Stimulated activated CD4-positive, alpha-beta T cell treated with anti-CD3 and anti-CD28 coated beads, Interleukin-1b, Interleukin-23, amount 100 ng/mL, for 24 hours (primary cell): ENCODE measurements at regions not wholly inside any gene's neighbourhood (a gene's known extent, or its start where the extent isn't known, plus 50 kb on each side); places are given as distances from the start of the nearest gene placed in this dataset.

Experiments
- DNase-seq, 4 experiments: peaks; one replicate each; pipeline ENCODE4 v3.0.0-alpha.2; 2020; ENCODE audit warnings: low read depth in 4 of 4, low spot score in 1 of 4

DNA sequence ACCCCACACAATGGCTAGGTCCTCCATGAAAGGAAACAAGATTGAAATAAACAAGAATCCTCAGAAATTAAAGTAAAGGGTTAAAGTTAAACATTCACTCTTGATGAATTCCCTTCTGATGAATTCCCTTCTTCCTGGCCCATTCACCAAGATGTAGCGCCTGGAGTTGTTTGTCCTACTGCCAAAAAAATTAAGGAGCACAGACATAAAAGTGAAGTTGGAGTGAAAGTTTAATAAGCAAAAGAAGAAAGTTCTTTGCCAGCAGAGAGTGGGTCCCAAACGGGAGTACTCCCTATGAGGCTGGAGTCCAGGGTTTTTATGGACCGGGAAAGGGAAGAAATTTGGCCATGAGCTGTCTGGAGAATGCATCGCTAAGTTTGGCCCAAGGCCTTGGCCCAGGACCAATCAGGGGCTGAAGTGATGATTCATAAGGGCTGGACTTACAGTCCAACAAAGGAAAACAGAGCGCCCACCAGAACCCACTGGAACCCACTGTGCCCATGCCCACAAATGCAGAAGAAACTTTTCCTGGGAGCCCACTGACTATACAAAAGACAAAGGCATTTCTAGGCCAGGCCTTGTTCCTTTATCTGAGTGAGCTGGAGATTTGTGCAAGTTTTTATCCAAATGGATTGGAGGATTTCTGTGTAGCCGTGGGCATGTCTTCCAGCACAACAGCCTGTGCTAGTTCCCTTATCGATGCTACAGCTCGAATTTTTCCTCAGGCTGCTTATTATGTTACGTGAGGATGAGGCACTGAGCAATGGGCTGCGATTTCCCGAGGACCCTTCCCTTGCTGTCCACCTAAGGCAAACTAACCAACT is 1561.6 kb downstream of the OTOL1 start:
- no peak for DNase-seq

DNA sequence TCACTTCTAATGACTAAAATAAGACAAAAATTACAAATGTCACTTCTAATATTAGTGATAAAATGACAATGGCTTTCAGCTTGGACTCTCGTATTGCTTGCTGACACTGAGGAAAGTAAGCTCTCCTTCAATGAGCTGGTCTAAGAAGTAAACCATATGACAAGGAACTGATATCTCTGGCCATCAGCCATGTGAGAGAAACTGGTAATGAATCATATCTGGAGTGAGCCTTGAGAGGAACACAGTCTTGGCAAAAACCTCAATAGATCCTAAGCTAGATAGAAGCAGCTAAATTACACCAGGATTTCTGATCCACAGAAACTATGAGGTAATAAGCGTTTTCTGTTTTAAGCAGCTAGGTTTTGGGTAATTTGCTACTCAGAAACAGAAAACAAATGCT is 1575.1 kb downstream of the OTOL1 start:
- no peak for DNase-seq
